ENCODE measurements at regions not wholly inside any gene's neighbourhood (a gene's known extent, or its start where the extent isn't known, plus 50 kb on each side); places are given as distances from the start of the nearest gene placed in this dataset.

DNA sequence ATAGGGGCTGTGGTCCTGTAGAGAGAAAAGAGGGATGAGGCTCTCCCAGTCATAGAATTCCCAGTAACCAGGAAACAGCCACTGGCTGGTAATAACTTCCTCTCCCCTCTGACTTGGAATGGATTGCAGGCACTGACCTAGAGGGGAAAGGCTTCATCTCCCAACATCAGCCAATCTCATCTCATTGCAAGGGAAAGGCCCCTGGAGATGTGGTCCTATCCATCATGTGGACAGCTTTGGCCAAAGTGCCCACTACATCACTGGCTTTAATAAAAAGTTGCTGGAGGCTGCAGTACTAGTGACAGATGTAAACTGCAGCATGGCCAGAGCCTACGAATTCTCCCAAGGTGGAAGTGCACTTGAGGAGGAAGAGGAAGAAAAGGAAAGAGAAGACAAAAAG, 820.5 kb upstream of the CELF4 start:
- no peak for TF ChIP-seq POLR2A (IDR thresholded peaks at IDR 0.05)
- TF ChIP-seq, protein P1, sequence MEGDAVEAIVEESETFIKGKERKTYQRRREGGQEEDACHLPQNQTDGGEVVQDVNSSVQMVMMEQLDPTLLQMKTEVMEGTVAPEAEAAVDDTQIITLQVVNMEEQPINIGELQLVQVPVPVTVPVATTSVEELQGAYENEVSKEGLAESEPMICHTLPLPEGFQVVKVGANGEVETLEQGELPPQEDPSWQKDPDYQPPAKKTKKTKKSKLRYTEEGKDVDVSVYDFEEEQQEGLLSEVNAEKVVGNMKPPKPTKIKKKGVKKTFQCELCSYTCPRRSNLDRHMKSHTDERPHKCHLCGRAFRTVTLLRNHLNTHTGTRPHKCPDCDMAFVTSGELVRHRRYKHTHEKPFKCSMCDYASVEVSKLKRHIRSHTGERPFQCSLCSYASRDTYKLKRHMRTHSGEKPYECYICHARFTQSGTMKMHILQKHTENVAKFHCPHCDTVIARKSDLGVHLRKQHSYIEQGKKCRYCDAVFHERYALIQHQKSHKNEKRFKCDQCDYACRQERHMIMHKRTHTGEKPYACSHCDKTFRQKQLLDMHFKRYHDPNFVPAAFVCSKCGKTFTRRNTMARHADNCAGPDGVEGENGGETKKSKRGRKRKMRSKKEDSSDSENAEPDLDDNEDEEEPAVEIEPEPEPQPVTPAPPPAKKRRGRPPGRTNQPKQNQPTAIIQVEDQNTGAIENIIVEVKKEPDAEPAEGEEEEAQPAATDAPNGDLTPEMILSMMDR (IDR thresholded peaks at IDR 0.05): no peak

Measured in Peyer's patch (tissue), 4 donors.